HG03571 (cell line): ENCODE measurements at regions not wholly inside any gene's neighbourhood (a gene's known extent, or its start where the extent isn't known, plus 50 kb on each side); places are given as distances from the start of the nearest gene placed in this dataset.

Experiments used
- ATAC-seq: cut with Tn5 transposase; IDR thresholded peaks from one replicate; pipeline ENCODE4 v1.9.1; 2021; ENCODE audit not compliant: unreplicated experiment

- ATAC-seq: no peak
Measured at GRCh38 chr4:1479454-1479853, 73.2 kb upstream of the NKX1-1 start.

GRCh38 chr4:1478766-1479355 is 72.6 kb upstream of the NKX1-1 start:
- no peak for ATAC-seq

GRCh38 chr4:1477045-1477840 is 71.0 kb upstream of the NKX1-1 start:
- no peak for ATAC-seq

GRCh38 chr4:1476140-1476513 is 69.9 kb upstream of the NKX1-1 start:
- no peak for ATAC-seq

- no peak for ATAC-seq
Measured at GRCh38 chr4:1475277-1476139, 69.3 kb upstream of the NKX1-1 start.

- ATAC-seq: no peak
Measured at GRCh38 chr4:1474126-1475090, 68.2 kb upstream of the NKX1-1 start.

GRCh38 chr4:1473718-1474117 is 67.5 kb upstream of the NKX1-1 start:
- ATAC-seq: no peak

- ATAC-seq: no peak
Measured at GRCh38 chr4:1472911-1473518, 66.8 kb upstream of the NKX1-1 start.

- ATAC-seq: no peak
Measured at GRCh38 chr4:1472148-1472797, 66.0 kb upstream of the NKX1-1 start.

GRCh38 chr4:1471443-1472147 is 65.4 kb upstream of the NKX1-1 start:
- no peak for ATAC-seq

GRCh38 chr4:1470816-1471442 is 64.7 kb upstream of the NKX1-1 start:
- no peak for ATAC-seq

GRCh38 chr4:1470393-1470670 is 64.1 kb upstream of the NKX1-1 start:
- no peak for ATAC-seq

GRCh38 chr4:1469607-1470392 is 63.6 kb upstream of the NKX1-1 start:
- ATAC-seq: no peak

GRCh38 chr4:1469043-1469442 is 62.8 kb upstream of the NKX1-1 start:
- no peak for ATAC-seq

GRCh38 chr4:1467581-1468458 is 61.6 kb upstream of the NKX1-1 start:
- ATAC-seq: no peak

- ATAC-seq: no peak
Measured at GRCh38 chr4:1466863-1467165, 60.6 kb upstream of the NKX1-1 start.
